Neural progenitor cell (in vitro differentiated cells): ENCODE measurements at regions not wholly inside any gene's neighbourhood (a gene's known extent, or its start where the extent isn't known, plus 50 kb on each side); places are given as distances from the start of the nearest gene placed in this dataset.

ENCODE experiments used
- EZH2 ChIP-seq: fragments of 200-600 bp; sonication (generic); IDR thresholded peaks from 2 replicates; pipeline ENCODE4 v1.6.1; 2017; ENCODE audit warnings: antibody characterized with exemption, mild to moderate bottlenecking, moderate library complexity
- TF ChIP-seq, protein P1 (sequence below): fragments of 200-600 bp; sonication (generic); IDR thresholded peaks from 2 replicates; pipeline ENCODE4 v1.5.1; 2017; ENCODE audit warnings: antibody characterized with exemption, mild to moderate bottlenecking

DNA sequence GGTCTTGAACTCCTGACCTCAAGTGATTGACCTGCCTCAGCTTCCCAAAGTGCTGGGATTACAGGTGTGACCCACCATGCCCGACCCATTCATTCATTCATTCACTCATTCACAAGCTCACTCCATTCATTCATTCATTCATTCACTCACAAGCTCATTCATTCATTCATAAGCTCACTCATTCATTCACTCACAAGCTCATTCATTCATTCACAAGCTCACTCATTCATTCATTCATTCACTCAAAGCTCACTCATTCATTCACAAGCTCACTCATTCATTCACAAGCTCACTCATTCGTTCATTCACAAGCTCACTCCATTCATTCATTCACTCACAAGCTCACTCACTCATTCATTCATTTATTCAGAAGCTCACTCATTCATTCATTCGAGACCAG, 198.6 kb downstream of the SHOX start:
- TF ChIP-seq EZH2, result no peak
- TF ChIP-seq, protein P1, sequence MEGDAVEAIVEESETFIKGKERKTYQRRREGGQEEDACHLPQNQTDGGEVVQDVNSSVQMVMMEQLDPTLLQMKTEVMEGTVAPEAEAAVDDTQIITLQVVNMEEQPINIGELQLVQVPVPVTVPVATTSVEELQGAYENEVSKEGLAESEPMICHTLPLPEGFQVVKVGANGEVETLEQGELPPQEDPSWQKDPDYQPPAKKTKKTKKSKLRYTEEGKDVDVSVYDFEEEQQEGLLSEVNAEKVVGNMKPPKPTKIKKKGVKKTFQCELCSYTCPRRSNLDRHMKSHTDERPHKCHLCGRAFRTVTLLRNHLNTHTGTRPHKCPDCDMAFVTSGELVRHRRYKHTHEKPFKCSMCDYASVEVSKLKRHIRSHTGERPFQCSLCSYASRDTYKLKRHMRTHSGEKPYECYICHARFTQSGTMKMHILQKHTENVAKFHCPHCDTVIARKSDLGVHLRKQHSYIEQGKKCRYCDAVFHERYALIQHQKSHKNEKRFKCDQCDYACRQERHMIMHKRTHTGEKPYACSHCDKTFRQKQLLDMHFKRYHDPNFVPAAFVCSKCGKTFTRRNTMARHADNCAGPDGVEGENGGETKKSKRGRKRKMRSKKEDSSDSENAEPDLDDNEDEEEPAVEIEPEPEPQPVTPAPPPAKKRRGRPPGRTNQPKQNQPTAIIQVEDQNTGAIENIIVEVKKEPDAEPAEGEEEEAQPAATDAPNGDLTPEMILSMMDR, result no peak
